ENCODE measurements at regions not wholly inside any gene's neighbourhood (a gene's known extent, or its start where the extent isn't known, plus 50 kb on each side); places are given as distances from the start of the nearest gene placed in this dataset.

GRCh38 chr6:53974941-53975340, 136.3 kb upstream of the MLIP start:
- DNase-seq, result no peak

GRCh38 chr6:53975941-53976615, 135.2 kb upstream of the MLIP start:
- no peak for DNase-seq

GRCh38 chr6:53977551-53977950, 133.7 kb upstream of the MLIP start:
- no peak for DNase-seq

GRCh38 chr6:53979468-53980067, 131.7 kb upstream of the MLIP start:
- DNase-seq, result peak; percentile 52

GRCh38 chr6:53982366-53983050, 128.7 kb upstream of the MLIP start:
- DNase-seq, result no peak

- no peak for DNase-seq
Observed at GRCh38 chr6:53983301-53983700, 127.9 kb upstream of the MLIP start.

- no peak for DNase-seq
Observed at GRCh38 chr6:53984163-53984562, 127.1 kb upstream of the MLIP start.

GRCh38 chr6:53984581-53984980, 126.7 kb upstream of the MLIP start:
- DNase-seq, result no peak

GRCh38 chr6:53985366-53985765, 125.9 kb upstream of the MLIP start:
- DNase-seq, result no peak

- peak; percentile 19 for DNase-seq
Observed at GRCh38 chr6:53986165-53986720, 125.0 kb upstream of the MLIP start.

- peak; percentile 55 for DNase-seq
Observed at GRCh38 chr6:53986721-53987521, 124.3 kb upstream of the MLIP start.

GRCh38 chr6:53987522-53987888, 123.7 kb upstream of the MLIP start:
- no peak for DNase-seq

- DNase-seq, result no peak
Observed at GRCh38 chr6:53989504-53989903, 121.7 kb upstream of the MLIP start.

- DNase-seq, result no peak
Observed at GRCh38 chr6:53992522-53992921, 118.7 kb upstream of the MLIP start.

GRCh38 chr6:53994201-53994600, 117.0 kb upstream of the MLIP start:
- DNase-seq, result no peak

- DNase-seq, result no peak
Observed at GRCh38 chr6:53995935-53996334, 115.3 kb upstream of the MLIP start.

GRCh38 chr6:53998303-53998702, 112.9 kb upstream of the MLIP start:
- no peak for DNase-seq

- DNase-seq, result no peak
Observed at GRCh38 chr6:53999088-53999755, 112.0 kb upstream of the MLIP start.

- no peak for DNase-seq
Observed at GRCh38 chr6:54002116-54002515, 109.1 kb upstream of the MLIP start.

GRCh38 chr6:54003316-54003715, 107.9 kb upstream of the MLIP start:
- no peak for DNase-seq

GRCh38 chr6:54008589-54008988, 102.7 kb upstream of the MLIP start:
- no peak for DNase-seq

GRCh38 chr6:54009052-54009654, 102.1 kb upstream of the MLIP start:
- no peak for DNase-seq

Data from NCI-H1105 (cell line).